ENCODE measurements at regions not wholly inside any gene's neighbourhood (a gene's known extent, or its start where the extent isn't known, plus 50 kb on each side); places are given as distances from the start of the nearest gene placed in this dataset.

- no peak for DNase-seq (ENCODE audit: low spot score)
- FAIRE-seq: no peak
- WGBS (ENCODE audit: low lambda C conversion rate): 33% methylated on average over 14 of the region's 16 CpGs
- in situ Hi-C loops (cut with HindIII; ENCODE audit: extremely low pct_ligation_motif_present, low pct_unique_long_range_greater_than_20kb): no loop called here
- Histone ChIP-seq H3K4me1 (ENCODE audit: insufficient read depth, low read length) (peaks cover 22% of the 10 kb centered on the region), H2AFZ (ENCODE audit: low read length) (no peak overlapping the region), H3K27me3 (ENCODE audit: control insufficient read depth in 1 of 2, insufficient read depth in 2 of 2, low read length in 2 of 2) (peaks cover 0 to 3% of the 10 kb centered on the region in 2 experiments; a peak in 3 of 5 replicates), H3K9ac (ENCODE audit: insufficient read depth, low read depth, low read length) (no peak overlapping the region), H3K79me2 (ENCODE audit: insufficient read depth, low read length) (no peaks in the 10 kb centered on the region), H3K36me3 (replicated peaks in 1 of 2; ENCODE audit: control insufficient read depth in 1 of 2, insufficient read depth in 2 of 2, low read length in 2 of 2) (no peaks in the 10 kb centered on the region), H3K4me3 (replicated peaks in 1 of 3; ENCODE audit: insufficient read depth in 1 of 3, low read depth in 2 of 3, low read length in 3 of 3) (no peak overlapping the region), H3K27ac (ENCODE audit: extremely low read length, insufficient read depth, low read length) (no peak overlapping the region), H3K4me2 (ENCODE audit: low read depth, low read length) (no peak overlapping the region), H3K9me3 (ENCODE audit: low read length) (no peaks in the 10 kb centered on the region), H4K20me1 (ENCODE audit: insufficient read depth, low read length) (no peaks in the 10 kb centered on the region)
- ChIA-PET CTCF (ENCODE audit: low intra/inter-chr PET ratio, low total read pairs) (no interaction called here), POLR2A (no interaction called here)
- TF ChIP-seq ZFP36 (IDR thresholded peaks at IDR 0.05; ENCODE audit: borderline replicate concordance, low read depth, low read length, partially characterized antibody): no peak
- TF ChIP-seq CREB1 (IDR thresholded peaks at IDR 0.05): peak; percentile 75
- TF ChIP-seq CREB1 (CRISPR knock-in tag; IDR thresholded peaks at IDR 0.05): no peak
- TF ChIP-seq ZNF501 (CRISPR knock-in tag; IDR thresholded peaks at IDR 0.05): no peak
- TF ChIP-seq MAX (IDR thresholded peaks at IDR 0.05): no peak
- TF ChIP-seq ATF7 (IDR thresholded peaks at IDR 0.05): peak; percentile 90
- TF ChIP-seq ATF7 (CRISPR knock-in tag; IDR thresholded peaks at IDR 0.05): no peak
- TF ChIP-seq TRIM24 (CRISPR knock-in tag; IDR thresholded peaks at IDR 0.05): no peak
- no TSS peak for BruUV-seq (replicated peaks)
- intact Hi-C loops (cut with micrococcal nuclease; ENCODE audit: unreplicated experiment): no loop called here
- peak; percentile 38; the same call in 2 of the 3 replicates for ATAC-seq
These were observed 74.1 kb upstream of the PARD3 start for GRCh38 chr10:34889004-34889869.
